IPS-18a (cell line): ENCODE measurements at regions not wholly inside any gene's neighbourhood (a gene's known extent, or its start where the extent isn't known, plus 50 kb on each side); places are given as distances from the start of the nearest gene placed in this dataset.
"Not testable (repeated sequence)": the region's sequence is repeated elsewhere in the genome, so short reads cannot be mapped to it uniquely, and the experiment has no call there.

ENCODE experiments used
- H3K27ac ChIP-seq: one replicate; pipeline ENCODE4 v1.5.1; 2013; ENCODE audit warnings: low read length
- H3K27me3 ChIP-seq: one replicate; pipeline ENCODE4 v1.6.1; 2013; ENCODE audit warnings: mild to moderate bottlenecking, low read length; ENCODE audit not compliant: control insufficient read depth, insufficient read depth
- H3K36me3 ChIP-seq: one replicate; pipeline ENCODE4 v1.6.1; 2013; ENCODE audit warnings: low read depth, low read length; ENCODE audit not compliant: control insufficient read depth
- H3K4me1 ChIP-seq: one replicate; pipeline ENCODE4 v1.6.1; 2013; ENCODE audit warnings: low read depth, low read length; ENCODE audit not compliant: control insufficient read depth
- H3K4me3 ChIP-seq: one replicate; pipeline ENCODE4 v1.5.1; 2013; ENCODE audit warnings: low read length
- H3K9ac ChIP-seq: one replicate; pipeline ENCODE4 v1.6.1; 2013; ENCODE audit warnings: mild to moderate bottlenecking, low read length, moderate library complexity
- H3K9me3 ChIP-seq: one replicate; pipeline ENCODE4 v1.6.1; 2013; ENCODE audit warnings: low read depth, low read length; ENCODE audit not compliant: control insufficient read depth

DNA sequence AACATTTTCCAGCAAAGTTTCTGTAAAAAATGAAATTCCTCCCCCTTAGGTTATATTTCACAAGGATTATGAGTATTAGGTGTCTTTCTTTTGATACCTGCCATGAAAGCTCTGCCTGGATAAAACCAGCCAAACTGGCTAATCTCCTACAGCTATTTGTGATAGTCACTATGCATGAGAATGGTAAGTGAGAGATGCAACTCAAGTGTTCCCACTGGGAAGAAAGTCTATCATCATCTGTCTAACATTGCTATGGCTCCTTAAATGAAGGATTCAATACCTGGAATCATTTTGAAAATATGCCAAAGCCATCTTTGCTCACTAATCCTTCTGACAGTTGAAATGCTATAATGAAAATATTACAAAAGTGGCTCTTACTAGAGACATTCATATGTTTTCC lies 339.9 kb upstream of the LRRTM4 start:
- no peak overlapping the region for H3K9ac ChIP-seq
- H3K4me3 ChIP-seq, result no peak overlapping the region
- no peaks in the 10 kb centered on the region for H3K36me3 ChIP-seq
- peaks cover 3% of the 10 kb centered on the region for H3K9me3 ChIP-seq
- no peak overlapping the region for H3K27ac ChIP-seq
- peaks cover 10% of the 10 kb centered on the region for H3K4me1 ChIP-seq
- no peaks in the 10 kb centered on the region for H3K27me3 ChIP-seq

DNA sequence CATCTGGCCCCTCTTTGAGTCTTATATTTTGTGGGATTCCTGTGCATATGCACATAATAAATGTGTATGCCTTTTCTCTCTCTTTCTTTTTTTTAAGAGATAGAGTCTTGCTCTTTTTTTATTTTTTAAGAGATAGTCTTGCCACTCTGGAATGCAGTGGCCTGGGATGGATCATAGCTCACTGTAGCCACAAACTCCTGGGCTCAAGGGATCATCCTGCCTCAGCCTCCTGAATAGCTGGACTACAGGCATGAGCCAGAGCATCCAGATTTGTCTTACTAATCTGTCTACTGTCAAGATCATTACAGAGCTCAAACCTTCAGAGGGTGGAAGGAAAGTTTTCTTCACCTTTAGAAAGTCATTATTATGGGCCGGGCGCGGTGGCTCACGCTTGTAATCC lies 342.2 kb upstream of the LRRTM4 start:
- H3K4me1 ChIP-seq, result peaks cover 10% of the 10 kb centered on the region
- H3K9me3 ChIP-seq, result no peaks in the 10 kb centered on the region
- H3K36me3 ChIP-seq, result no peaks in the 10 kb centered on the region
- H3K4me3 ChIP-seq, result no peak overlapping the region
- H3K27me3 ChIP-seq, result no peaks in the 10 kb centered on the region
- no peak overlapping the region for H3K27ac ChIP-seq
- no peak overlapping the region for H3K9ac ChIP-seq

DNA sequence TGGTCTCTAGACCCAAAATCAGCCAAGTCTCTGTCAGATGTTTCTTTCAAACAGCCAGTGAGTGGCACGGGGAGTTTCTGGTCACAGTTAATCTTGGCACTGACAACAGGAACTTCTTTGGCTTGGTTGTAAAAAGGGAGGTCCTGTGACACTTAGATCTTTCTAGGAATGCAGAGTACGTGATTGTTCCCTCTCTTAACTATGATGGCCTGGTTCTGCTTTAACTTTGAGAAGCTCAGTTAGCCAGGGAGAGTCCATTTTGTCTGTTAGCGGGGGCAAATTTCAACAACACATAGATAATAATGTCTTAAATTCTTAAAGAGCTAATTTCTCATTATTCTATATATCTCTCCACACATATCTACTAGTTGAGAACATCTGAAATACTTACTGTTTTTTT lies 344.5 kb upstream of the LRRTM4 start:
- Histone ChIP-seq H3K27ac (no peak overlapping the region), H3K36me3 (no peaks in the 10 kb centered on the region), H3K9ac (no peak overlapping the region), H3K9me3 (no peaks in the 10 kb centered on the region), H3K27me3 (no peaks in the 10 kb centered on the region), H3K4me3 (no peak overlapping the region), H3K4me1 (peaks cover 7% of the 10 kb centered on the region)

DNA sequence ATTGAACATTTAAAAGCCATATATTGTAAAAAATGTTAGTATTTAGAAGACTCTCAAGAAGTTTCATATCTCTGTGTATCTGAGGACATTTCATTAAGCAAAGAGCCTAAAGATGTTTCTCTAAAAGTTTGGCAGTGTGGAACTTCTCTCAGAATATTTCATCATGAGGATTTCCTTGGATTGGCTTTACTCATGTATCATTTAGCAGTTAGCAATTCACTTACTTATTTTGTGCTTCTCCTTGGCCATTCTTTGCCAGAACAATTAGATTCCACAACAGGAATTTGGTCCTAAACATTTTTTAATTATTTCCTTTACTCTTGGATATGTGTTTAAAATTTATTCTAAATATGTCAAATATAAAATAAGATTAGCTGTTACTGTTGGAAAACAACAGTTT lies 345.0 kb upstream of the LRRTM4 start:
- Histone ChIP-seq H3K9me3 (no peaks in the 10 kb centered on the region), H3K4me1 (peaks cover 2% of the 10 kb centered on the region), H3K27ac (no peak overlapping the region), H3K4me3 (no peak overlapping the region), H3K27me3 (no peaks in the 10 kb centered on the region), H3K9ac (no peak overlapping the region), H3K36me3 (no peaks in the 10 kb centered on the region)

GRCh38 chr2:77873506-77873905 lies 351.3 kb upstream of the LRRTM4 start:
- Histone ChIP-seq H3K9ac (no peak overlapping the region), H3K27me3 (no peaks in the 10 kb centered on the region), H3K4me3 (no peak overlapping the region), H3K9me3 (no peaks in the 10 kb centered on the region), H3K27ac (no peak overlapping the region), H3K4me1 (no peaks in the 10 kb centered on the region), H3K36me3 (no peaks in the 10 kb centered on the region)

DNA sequence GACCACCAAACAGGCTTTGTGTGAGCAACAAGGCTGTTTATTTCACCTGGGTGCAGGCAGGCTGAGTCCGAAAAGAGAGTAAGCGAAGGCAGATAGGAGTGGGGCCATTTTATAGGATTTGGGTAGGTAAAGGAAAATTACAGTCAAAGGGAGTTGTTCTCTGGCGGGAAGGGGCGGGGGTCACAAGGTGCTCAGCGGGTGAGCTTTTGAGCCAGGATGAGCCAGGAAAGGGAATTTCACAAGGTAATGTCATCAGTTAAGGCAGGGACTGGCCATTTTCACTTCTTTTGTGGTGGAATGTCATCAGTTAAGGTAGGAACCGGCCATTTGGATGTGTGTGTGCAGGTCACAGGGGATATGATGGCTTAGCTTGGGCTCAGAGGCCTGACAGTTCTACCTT lies 378.0 kb upstream of the LRRTM4 start:
- H3K4me3 ChIP-seq, H3K9ac ChIP-seq, H3K4me1 ChIP-seq, H3K36me3 ChIP-seq, H3K27ac ChIP-seq, H3K27me3 ChIP-seq, H3K9me3 ChIP-seq: not testable (repeated sequence)

DNA sequence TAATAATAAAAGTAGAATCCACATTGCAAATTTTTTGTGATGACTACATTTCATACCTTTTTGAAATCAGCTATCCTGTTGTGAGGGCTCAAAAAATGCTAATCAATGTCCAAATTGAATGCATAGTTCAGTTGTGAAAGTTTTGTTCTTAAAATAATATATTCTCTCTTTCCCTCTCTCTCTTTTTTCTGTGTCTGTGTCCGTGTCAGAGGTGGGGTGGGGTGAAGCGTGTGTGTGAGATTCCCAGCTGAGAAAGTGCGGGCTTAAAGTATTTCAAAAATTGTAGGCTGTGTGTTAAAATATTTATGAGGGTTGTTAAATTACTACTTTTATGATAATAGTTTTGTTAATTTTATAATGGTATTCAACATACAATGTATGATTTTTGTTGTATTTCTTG lies 388.0 kb upstream of the LRRTM4 start:
- Histone ChIP-seq H3K27ac (no peak overlapping the region), H3K4me3 (no peak overlapping the region), H3K9ac (no peak overlapping the region), H3K27me3 (no peaks in the 10 kb centered on the region), H3K4me1 (no peaks in the 10 kb centered on the region), H3K36me3 (no peaks in the 10 kb centered on the region), H3K9me3 (no peaks in the 10 kb centered on the region)

- H3K27me3 ChIP-seq, result no peaks in the 10 kb centered on the region
- no peak overlapping the region for H3K9ac ChIP-seq
- no peaks in the 10 kb centered on the region for H3K36me3 ChIP-seq
- H3K27ac ChIP-seq, result no peak overlapping the region
- no peak overlapping the region for H3K4me3 ChIP-seq
- no peaks in the 10 kb centered on the region for H3K9me3 ChIP-seq
- no peaks in the 10 kb centered on the region for H3K4me1 ChIP-seq
Measured at GRCh38 chr2:77920838-77921366, 398.7 kb upstream of the LRRTM4 start.

GRCh38 chr2:77922567-77922966 lies 400.4 kb upstream of the LRRTM4 start:
- no peaks in the 10 kb centered on the region for H3K9me3 ChIP-seq
- no peak overlapping the region for H3K4me3 ChIP-seq
- H3K9ac ChIP-seq, result no peak overlapping the region
- H3K36me3 ChIP-seq, result no peaks in the 10 kb centered on the region
- H3K4me1 ChIP-seq, result no peaks in the 10 kb centered on the region
- no peaks in the 10 kb centered on the region for H3K27me3 ChIP-seq
- H3K27ac ChIP-seq, result no peak overlapping the region

GRCh38 chr2:77937366-77937765 lies 415.2 kb upstream of the LRRTM4 start:
- no peaks in the 10 kb centered on the region for H3K36me3 ChIP-seq
- H3K4me3 ChIP-seq, result no peak overlapping the region
- no peaks in the 10 kb centered on the region for H3K9me3 ChIP-seq
- H3K27me3 ChIP-seq, result no peaks in the 10 kb centered on the region
- no peaks in the 10 kb centered on the region for H3K4me1 ChIP-seq
- no peak overlapping the region for H3K27ac ChIP-seq
- H3K9ac ChIP-seq, result no peak overlapping the region

DNA sequence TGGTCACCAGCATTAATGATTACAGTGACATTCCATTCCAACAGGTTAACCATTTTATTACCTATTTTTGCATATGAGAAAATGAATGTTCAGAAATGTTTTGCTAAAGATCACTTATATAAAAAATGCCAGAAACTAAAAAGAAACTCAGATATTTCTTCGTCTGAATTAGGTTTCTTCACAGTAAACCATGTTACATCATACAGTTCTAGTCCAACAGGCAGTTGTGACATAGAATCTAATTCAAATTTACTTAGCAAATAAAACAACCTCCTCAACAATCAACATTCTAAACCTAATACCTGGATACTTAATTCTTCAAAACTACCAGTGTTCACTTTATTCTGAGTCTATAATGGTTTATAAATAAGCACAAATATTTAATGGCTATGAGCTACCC lies 416.3 kb upstream of the LRRTM4 start:
- Histone ChIP-seq H3K4me3 (no peak overlapping the region), H3K27me3 (no peaks in the 10 kb centered on the region), H3K27ac (no peak overlapping the region), H3K4me1 (no peaks in the 10 kb centered on the region), H3K9me3 (no peaks in the 10 kb centered on the region), H3K36me3 (no peaks in the 10 kb centered on the region), H3K9ac (no peak overlapping the region)

DNA sequence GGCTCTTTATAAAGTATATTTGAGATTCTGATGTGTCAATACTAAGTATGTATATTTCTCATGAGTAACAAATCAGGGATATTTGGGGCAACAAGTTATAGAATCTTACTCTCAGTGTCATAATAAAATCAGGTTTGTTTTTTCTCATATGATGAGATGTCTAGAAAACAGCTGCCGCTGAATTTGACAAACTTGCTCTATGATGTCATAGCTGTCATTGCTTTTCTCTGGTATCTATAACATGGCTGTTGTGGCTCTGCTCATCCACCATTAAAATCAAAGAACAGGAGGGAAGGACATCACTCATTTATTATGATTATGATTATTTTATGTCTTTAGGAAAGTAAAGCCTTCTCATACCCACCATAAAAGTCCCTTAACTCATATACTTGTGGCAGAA lies 417.2 kb upstream of the LRRTM4 start:
- Histone ChIP-seq H3K9ac (no peak overlapping the region), H3K4me1 (no peaks in the 10 kb centered on the region), H3K4me3 (no peak overlapping the region), H3K27ac (no peak overlapping the region), H3K36me3 (no peaks in the 10 kb centered on the region), H3K27me3 (no peaks in the 10 kb centered on the region), H3K9me3 (no peaks in the 10 kb centered on the region)
